Neural cell (in vitro differentiated cells): ENCODE measurements at regions not wholly inside any gene's neighbourhood (a gene's known extent, or its start where the extent isn't known, plus 50 kb on each side); places are given as distances from the start of the nearest gene placed in this dataset.

Experiments
- CTCF ChIP-seq: fragments of 450-650 bp; IDR thresholded peaks from 2 replicates; pipeline ENCODE4 v1.5.1; 2014; ENCODE audit warnings: antibody characterized with exemption, mild to moderate bottlenecking, moderate library complexity; ENCODE audit not compliant: poor library complexity, severe bottlenecking
- EZH2 ChIP-seq: fragments of 200-600, 300-800 bp; shearing (Covaris generic), sonication (generic); IDR thresholded peaks from 2 replicates; pipeline ENCODE4 v1.6.1; 2014; ENCODE audit warnings: antibody characterized with exemption, low read length, borderline replicate concordance, mild to moderate bottlenecking; ENCODE audit not compliant: insufficient read depth, poor library complexity, severe bottlenecking
- MXI1 ChIP-seq: fragments of 450-650 bp; conservative IDR thresholded peaks from 2 replicates; pipeline ENCODE4 v1.6.1; 2014; ENCODE audit warnings: antibody characterized with exemption, mild to moderate bottlenecking; ENCODE audit not compliant: poor library complexity, severe bottlenecking
- POLR2AphosphoS5 ChIP-seq: IDR thresholded peaks from 2 replicates; pipeline ENCODE4 v1.6.1; 2012
- SMC3 ChIP-seq: fragments of 450-650 bp; conservative IDR thresholded peaks from 2 replicates; pipeline ENCODE4 v1.6.1; 2014; ENCODE audit warnings: antibody characterized with exemption, mild to moderate bottlenecking, moderate library complexity; ENCODE audit not compliant: poor library complexity
- TAF1 ChIP-seq: IDR thresholded peaks from 2 replicates; pipeline ENCODE4 v1.6.1; 2012; ENCODE audit warnings: low read depth

- TF ChIP-seq CTCF (no peak), POLR2AphosphoS5 (no peak), MXI1 (no peak), EZH2 (no peak), TAF1 (no peak), SMC3 (no peak)
Observed at GRCh38 chr4:27123769-27124124, 263.1 kb downstream of the STIM2 start.
